DMS 273 treated with DMSO at 0.1 percent for 48 hours (cell line): ENCODE measurements at regions not wholly inside any gene's neighbourhood (a gene's known extent, or its start where the extent isn't known, plus 50 kb on each side); places are given as distances from the start of the nearest gene placed in this dataset.
"Not testable (repeated sequence)": the region's sequence is repeated elsewhere in the genome, so short reads cannot be mapped to it uniquely, and the experiment has no call there.

Experiments used
- DNase-seq: peaks from one replicate; lab custom pipeline; 2025; lab: John Stamatoyannopoulos, UW

DNA sequence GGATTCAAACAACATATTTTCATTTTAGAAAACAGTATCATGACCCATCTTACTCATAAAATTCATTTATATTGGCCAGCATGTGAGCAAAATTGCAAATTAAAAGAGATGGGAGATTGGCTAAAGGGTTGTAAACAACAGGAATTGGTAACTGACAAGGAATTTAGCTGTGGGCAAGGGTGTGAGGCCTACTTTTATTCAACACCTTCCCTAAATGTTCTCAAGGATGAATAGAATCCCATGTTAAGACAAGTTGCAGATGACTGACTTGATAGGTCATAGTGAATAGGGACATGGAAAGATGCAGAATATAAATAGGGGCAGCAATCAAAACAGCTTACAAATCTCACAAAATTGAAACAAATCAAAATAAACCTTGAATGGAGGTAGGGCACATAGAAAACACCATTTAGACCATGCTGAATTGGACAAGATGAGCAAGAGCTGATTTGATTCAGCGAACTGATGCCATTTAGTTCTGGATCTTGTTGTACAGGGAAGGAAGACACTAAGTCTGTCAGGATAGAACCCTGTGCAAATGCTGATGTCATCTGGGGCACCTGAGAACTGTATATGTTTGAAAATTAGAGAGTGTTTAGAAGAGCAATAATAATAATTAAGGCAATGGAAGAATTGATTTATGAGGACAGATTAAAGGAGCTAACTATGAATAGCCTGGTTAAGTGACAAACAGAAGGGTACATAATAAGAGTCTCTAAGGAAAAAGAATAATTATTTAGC, 509.7 kb downstream of the ZEB2 start:
- DNase-seq: no peak

DNA sequence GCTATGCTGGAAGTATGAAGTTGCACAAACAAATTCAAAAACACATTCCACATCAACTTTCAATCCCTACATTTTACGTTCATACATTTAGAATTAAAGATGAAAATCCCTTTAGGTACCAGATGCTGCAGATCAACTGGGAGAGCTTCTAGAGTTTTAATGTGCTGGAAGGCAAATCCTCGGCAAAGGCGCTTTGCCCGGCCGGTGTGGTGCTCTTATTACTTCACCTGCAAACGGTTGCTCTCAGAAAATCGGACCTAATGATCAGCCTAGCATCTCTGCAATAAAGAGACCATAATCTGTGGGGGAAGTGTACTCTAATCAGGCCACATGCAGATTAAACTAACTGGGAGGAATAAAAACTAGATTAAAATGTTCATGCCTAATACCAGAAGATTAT, 513.8 kb downstream of the ZEB2 start:
- no peak for DNase-seq

DNA sequence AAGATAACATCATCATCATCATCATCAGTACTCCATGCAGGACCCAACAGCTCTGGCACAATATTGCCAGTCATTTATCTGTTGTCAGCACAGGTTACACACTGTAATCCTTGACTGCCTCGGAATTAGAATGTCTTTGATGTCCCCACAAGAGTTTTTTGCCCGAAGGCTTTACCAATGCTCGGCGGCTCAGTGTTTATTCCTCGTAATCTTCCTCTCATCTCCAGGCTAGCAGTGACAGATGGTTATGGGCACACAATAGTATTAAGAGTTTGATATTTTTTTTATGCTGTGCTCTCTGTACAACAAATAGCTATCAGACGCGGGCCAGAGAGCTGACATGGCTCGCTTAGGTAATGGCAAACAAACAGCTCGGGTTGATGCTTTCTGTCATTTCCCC, 515.2 kb downstream of the ZEB2 start:
- DNase-seq: no peak

DNA sequence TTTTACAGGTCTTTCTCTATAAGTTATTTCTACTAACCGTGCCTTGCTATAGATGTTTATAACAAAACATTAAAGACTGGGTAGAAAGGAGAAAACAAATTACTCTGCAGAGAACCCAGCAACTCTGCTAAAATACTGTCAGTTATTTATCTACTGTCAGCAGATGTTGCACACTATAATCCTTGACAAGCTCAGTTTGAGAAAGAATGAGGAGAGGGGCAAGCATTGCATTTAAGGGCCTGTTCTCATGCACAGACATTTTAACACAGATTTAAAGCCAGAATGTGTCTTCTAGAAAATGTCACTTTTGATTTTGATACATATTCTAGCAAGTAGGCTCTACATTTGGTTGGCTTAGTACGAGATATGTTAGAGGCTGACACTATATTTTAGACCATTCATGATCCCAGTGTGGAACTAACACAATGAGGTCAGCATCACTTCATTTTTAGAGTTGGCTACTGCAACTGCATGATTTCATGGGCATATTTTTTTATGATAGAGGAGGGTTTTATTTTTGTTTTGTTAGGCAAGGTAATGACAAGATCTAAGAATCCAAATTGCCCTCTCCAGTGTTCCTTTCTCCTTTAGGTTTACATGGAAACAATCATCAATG, 516.4 kb downstream of the ZEB2 start:
- DNase-seq: no peak

DNA sequence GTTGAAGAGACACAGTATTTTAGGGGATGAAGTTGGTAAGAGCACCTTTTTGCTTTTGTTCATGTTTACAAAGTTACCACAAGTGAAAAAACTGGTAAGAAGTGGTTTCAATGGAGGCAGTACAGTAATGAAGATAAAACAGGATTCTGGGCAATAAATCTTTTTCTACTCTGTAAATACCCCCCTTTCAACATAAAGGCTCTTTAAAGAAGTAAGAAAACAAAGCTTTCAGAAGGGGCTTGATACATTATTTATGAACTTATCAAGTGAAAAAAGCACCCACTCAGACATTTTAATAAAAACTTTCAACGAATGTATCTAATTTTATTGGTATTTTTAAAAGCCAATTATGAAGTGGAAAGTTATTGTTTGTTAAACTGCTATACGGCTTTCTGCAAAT, 522.9 kb downstream of the ZEB2 start:
- no peak for DNase-seq

DNA sequence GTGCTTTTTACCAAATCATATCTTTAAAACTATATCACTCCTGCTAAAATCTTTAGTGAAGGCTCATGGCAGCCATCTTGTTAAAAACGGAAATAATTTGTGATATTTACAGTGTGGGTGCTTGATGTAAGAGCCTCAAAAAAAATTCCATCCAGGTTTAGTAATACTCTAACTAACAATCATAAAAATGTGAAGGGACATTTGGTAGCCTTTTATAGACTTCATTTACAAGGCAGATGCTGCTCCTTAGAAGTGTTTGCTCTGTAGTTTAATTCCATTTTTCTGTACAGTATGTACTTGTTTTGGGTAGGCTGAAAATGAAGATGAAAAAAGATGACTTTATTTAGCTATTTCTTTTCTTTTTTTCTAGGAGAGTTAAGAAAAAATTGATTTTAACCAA, 525.0 kb downstream of the ZEB2 start:
- no peak for DNase-seq

DNA sequence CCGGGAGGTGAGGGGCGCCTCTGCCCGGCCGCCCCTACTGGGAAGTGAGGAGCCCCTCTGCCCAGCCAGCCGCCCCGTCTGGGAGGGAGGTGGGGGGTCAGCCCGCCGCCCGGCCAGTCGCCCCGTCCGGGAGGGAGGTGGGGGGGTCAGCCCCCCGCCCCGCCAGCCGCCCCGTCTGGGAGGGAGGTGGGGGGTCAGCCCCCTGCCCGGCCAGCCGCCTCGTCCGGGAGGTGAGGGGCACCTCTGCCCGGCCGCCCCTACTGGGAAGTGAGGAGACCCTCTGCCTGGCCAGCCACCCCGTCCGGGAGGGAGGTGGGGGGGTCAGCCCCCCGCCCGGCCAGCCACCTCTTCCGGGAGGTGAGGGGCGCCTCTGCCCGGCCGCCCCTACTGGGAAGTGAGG, 528.3 kb downstream of the ZEB2 start:
- DNase-seq: not testable (repeated sequence)

DNA sequence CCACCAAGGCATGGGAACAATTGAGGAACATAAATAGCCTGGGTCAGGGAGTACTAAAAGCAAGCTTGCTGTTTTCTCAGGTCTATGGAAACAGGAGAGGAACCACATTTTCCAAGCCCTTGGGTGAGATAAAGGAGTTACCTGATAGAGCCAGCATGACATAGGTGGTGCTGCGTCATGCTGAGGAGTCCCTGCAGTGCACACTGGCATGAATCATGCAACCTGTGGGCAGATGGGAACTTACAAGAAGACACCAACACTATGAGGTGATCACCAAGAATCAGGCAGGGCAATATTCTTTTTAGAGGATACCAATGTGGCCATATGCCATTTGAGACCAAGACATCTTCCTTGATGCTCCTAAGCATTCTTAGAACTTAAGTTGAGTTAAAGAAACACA, 531.8 kb downstream of the ZEB2 start:
- DNase-seq: no peak

DNA sequence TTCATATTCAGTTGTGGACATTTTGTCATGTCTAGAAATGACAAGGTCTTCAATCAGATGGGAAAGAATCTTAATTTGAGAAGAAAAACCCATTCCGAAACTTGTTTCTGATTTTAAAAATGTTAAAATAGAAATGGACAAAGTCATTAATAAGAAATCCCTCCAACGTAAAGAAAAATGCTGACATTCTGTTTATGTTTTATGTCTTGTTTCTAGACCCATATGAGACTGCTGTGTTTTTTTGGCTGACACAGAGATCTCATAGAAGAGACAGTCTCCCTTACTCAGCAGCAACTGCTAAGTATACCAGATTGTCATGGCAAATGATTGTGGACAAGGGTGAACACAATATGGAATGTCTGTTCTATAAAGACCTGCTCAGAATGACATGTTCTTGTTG, 538.5 kb downstream of the ZEB2 start:
- no peak for DNase-seq

DNA sequence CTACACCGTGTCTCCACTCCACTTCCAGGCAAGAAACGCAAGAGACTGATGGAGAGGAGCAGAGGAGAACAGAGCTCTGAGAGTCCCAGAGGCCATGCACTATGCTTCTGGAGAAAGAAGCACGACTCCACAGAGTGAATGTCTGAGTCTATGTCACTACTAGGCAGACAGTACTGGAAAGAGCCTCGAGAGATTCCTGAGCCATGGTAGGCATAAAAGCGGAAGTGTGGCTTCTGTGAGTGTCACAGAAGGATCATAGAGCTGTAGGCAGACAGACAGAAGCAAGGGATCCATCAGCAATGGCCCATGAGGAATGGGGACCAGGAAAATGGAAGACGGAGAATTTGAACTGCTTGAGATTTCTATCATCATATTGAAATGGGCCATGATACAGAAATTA, 542.6 kb downstream of the ZEB2 start:
- no peak for DNase-seq

DNA sequence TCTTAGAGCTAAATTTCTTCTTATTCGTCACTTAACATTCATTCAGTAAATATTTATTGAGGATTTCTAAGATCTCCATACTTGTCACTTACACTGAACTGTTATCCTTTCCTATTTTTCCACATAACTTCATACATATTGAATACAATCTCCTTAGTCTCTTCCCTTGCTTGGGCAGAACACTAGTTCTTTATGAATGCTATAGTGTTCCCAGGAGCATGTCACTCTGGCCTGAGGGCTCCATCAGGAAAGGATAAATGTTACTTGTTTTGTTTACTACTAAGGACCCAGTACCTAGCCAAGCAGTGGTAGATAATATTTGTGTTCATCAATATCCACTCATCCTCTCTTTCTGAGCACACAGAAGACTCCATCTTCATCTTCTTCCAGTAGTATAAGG, 544.7 kb downstream of the ZEB2 start:
- no peak for DNase-seq

DNA sequence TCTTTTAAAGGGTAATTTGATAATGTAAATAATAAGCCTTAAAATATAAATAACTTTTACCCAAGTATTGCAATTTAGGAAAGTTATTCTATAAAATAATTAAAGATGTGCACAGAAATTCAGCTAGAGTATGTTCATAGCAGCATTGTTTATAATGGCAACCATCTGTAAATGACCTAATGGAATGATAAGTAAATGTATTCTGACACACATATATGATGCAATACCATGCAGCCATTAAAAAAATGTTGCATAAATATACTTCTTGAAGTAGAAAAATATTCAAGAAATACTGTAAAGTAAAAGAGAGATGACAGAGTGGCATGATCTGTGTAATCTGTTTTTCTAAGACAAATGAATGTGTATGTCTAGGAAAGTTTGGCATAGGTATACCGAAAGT, 545.7 kb downstream of the ZEB2 start:
- DNase-seq: no peak

DNA sequence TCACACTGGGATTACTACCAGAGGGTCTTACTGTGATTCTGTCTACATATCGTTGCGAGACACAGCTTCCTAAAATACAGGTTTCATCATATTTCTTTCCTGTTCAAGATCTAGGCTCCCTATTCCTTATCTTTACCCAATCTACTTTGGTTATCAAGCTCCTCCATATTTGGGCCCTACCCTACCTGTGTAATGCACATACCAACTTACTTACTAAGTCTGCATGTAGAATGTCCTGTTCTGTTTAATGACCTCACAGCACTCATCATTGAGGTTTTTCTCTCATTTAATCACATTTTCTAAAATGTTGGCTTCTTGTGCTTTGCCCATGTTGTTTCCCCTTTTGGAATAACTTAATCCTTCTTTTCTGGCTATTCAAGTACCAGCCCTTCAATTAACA, 551.1 kb downstream of the ZEB2 start:
- no peak for DNase-seq

DNA sequence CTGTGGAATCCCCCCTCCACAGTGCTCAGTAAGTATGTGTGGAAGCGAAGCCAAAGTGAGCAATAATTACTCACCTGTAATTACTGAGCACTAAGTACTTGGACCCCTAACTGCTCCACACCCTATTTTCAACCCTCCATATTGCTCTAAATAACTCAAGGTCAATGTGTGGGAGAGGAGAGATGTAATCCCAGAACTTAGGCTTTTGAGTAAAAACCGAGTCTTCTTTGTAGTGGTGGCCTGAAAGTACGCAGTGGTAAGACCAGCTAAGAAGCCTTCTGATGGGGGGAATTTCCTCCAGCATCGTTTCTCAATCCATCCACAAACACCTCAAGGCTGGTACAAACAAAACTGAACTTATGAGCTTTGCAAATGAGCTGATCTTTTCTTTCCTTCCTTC, 551.6 kb downstream of the ZEB2 start:
- DNase-seq: no peak

DNA sequence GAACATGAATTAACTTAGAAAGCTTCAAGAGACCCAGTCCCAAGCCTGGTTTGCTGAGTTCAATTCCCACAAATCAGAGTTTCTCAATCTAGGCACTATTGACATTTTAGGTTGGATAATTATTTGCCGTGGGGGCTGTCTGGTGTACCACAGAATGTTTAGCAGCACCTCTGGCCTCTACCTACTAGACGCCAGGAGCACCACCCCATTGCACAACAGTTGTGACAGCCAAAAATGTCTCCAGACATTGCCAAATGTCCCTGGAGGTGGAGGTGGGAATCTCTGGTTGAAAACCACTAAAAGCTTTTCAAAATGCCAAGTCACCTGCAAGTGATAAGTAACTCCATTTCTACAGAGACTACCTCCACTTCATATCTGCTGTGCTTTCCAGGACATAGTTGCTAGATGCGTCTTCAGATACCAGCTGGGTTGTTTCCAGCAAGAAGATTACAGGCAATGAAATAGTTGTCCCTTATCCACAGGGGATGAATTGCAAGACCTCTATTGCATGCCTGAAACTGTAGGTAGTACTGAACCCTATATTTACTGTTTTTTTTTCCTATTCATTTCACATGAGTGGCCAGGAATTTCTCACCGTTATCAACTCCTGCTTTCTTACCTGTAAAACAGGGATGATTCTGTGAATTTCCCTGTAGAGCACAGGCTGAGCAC, 554.3 kb downstream of the ZEB2 start:
- DNase-seq: no peak

DNA sequence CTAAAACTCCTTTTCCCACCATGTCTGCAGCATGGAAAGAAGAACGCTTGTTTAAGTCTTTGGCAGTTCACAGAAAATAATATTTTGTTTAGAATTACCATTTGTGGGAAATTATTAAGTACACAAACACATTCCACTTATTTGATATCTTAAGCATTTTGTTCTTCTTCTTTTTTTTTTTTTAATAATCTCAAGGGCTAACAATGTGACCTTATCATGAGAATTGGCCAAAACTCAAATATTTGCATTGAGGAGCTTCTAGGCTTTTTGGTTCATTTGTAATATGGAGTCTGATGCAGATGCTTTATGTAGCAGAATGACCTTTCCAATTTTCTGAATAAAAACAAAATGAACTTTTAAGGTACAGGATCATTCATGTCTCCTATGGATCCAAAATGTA, 555.0 kb downstream of the ZEB2 start:
- no peak for DNase-seq

DNA sequence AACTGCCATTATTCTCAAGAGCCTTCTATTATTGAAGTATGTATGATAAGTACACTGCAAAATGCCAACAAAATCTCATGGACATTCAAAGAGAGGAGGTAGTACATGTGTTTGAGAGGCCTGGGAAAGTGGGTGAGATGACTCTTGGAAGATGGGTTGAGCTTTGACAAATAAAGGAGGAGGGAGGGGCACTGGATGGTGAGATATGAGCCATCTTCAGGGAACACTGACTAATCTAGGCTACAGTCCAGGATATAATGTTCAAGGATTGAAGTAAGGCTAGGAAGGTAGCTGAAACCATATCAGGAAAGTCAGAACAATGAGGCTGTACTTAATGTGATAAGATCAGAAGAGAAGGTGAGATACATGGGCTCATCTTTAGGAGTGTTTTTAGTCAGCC, 559.7 kb downstream of the ZEB2 start:
- DNase-seq: no peak

DNA sequence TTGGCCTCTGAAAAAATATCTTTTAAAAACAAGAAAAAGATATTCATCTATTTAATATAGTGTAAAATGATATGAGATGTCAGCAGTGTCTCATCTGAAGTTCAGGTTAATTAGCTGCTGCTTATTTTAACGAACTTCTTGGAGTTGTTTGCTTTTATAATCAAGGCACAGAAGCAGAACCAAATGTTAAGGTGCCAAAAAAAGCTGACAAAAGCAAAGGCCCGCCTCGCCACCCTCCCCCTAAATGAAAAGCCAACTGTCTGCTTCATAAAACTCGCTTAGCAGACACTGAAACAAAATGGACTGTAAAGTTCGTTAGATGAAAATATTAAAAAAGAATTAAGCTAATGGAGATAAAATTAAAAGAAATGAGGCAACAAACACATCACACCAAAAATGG, 562.6 kb downstream of the ZEB2 start:
- DNase-seq: no peak

DNA sequence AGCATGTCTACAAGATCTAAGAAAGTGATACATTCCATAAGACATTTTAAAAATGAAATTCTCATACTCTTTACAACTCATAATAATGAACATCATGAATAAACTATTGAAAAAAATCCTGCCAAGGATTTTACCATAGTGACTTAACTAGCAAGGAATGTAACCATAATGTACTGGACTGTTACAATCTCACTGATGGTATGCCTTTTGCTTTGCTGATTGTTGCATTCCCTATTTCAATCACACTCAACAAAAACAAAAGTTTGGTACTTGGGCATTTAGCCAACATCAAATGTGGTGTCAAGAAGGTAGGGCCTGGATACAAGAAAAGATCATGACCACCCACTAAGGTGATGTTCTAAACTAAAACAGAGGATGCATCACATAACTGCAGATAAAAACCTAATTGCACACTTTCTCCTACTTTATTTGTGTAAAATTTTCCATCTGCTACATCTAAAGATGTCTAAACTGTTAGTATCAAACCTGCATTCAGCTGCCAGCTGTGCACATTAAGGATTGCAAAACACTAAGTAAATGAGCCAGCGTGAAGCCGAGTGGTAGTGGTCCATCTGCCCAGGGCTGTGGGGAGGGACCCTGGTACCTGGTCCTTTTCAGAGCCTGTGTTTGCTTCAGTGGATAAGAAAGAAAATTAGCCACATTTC, 564.4 kb downstream of the ZEB2 start:
- DNase-seq: peak; percentile 20

DNA sequence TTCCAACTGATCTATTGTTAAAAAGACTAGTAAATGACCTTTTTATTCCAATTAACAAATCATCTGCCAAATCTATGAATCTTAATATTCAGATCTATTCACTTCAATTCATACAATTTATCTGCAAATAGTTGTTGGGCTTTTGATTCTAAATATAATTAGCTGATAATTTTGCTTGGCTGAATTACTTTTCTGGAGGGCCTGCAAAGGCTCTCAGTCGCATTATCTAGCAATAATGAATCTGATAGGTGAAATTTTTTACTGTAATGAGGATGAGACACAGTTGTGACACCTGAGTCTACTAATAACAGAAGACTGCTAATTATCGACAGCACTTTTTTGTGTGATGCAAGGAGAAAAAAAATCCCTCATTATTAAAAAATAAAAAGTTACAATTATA, 565.1 kb downstream of the ZEB2 start:
- DNase-seq: no peak

DNA sequence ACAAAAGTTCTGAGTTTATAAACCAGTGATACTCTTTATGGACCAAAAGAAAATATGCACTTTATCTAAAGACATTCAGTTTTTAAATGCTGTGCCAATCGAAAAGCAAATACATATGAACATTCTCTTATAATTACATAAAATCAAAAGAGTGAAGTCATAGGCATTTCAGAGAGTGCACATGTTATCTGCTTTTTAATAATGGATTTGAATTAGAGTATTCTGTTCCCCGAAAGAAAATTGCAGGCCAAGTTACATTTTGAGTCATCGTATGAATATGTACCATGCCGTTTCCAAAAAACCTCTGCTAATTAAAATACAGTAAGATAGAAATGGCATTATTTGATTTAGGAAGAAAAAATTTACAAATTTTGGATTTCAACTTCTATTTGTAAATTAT, 565.7 kb downstream of the ZEB2 start:
- no peak for DNase-seq

DNA sequence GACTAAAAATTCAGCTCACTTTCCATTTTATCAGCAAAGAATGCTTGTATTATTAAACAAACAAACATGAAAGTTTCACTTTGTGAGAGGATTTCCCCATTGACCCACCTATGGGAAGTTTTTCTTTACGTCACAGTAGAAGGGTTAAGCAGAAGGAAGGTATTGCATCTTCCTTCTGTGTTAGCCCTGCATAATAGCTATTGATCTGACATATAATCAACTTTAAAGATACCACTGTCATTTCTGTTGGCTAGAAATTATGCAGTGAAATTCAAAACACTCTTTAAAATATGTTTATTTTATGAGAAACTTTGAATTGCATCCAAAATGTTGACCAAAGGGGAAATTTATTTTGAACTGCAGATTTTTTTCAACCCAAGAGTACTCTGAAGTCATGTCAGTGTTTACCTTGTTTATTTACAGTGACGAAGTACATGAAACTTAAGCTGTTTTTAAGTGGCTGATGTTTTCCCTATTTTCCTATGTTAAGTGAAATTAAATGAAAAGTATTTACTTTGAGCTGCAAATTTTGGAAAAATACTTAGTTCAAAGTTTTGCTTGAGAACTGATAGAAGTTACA, 566.4 kb downstream of the ZEB2 start:
- DNase-seq: no peak

DNA sequence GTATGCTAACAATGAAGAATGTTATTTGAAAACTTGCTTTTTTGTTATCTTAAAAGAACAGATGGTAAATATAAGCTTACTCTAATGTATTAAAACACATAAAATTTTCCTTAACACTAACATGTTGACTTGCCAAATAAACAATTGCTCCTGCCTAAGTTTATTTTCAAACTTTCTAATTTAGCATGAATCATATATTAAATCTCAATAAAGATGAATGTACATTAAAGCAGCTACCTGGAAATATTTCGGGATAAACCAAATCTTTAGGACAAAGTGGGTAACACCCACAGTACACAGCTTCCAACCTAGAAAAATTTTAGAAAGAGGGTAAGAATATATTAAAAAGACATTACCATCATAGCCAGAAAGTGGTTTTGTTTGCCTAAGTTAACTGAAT, 567.4 kb downstream of the ZEB2 start:
- no peak for DNase-seq
